Upper lobe of left lung (tissue), 4 donors: ENCODE measurements at regions not wholly inside any gene's neighbourhood (a gene's known extent, or its start where the extent isn't known, plus 50 kb on each side); places are given as distances from the start of the nearest gene placed in this dataset.

Experiments used
- CTCF ChIP-seq, 6 experiments: fragments of 450-650 bp in 4 of 6; fragments of 200-600 bp in 2 of 6; sonication (generic) in 2 of 6; IDR thresholded peaks; one replicate each; pipeline ENCODE4 v1.5.1; 2016 to 2019; ENCODE audit warnings: antibody characterized with exemption in 6 of 6
- EP300 ChIP-seq, 4 donors: sonication (generic); formaldehyde crosslinking; IDR thresholded peaks; one replicate each; pipeline ENCODE4 v1.5.1; 2017; ENCODE audit warnings: antibody characterized with exemption in 4 of 4, control low read depth in 2 of 4
- POLR2A ChIP-seq, 4 donors: fragments of 450-650 bp; IDR thresholded peaks; one replicate each; pipeline ENCODE4 v1.5.1; 2016 to 2017; ENCODE audit warnings: antibody characterized with exemption in 4 of 4, mild to moderate bottlenecking in 2 of 4

DNA sequence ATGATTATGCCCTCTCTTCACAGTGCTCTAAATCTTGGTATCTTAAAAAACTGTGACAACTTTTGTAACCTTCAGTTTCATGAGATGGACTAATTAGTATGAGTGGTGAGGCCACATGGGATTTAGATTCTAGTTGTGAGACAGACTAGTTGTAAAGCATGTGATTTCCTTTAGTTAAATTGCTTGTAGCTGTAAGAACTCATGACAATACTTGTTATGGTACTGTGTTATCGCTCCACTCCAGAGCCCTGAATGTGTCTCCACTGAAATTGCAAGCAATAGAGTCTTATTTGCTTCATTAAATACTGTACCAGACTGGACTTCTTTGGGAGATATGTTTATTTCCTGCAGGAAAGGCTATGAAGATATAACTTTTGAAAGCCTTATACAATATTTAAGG, 1198.3 kb upstream of the CDH6 start:
- no peak for TF ChIP-seq CTCF (IDR thresholded peaks at IDR 0.05)
- TF ChIP-seq POLR2A (IDR thresholded peaks at IDR 0.05): no peak
- TF ChIP-seq EP300 (IDR thresholded peaks at IDR 0.05): no peak
